HL-60 (cell line): ENCODE measurements at regions not wholly inside any gene's neighbourhood (a gene's known extent, or its start where the extent isn't known, plus 50 kb on each side); places are given as distances from the start of the nearest gene placed in this dataset.

ENCODE experiments used
- CTCF ChIP-seq: IDR thresholded peaks from one replicate; pipeline ENCODE4 v1.5.1; 2011; ENCODE audit warnings: low read length, control low read depth, inconsistent platforms; ENCODE audit not compliant: insufficient read depth
- SPI1 ChIP-seq: IDR thresholded peaks from 2 replicates; pipeline ENCODE4 v1.6.1; 2012; ENCODE audit warnings: low read depth, mild to moderate bottlenecking, borderline replicate concordance

- TF ChIP-seq CTCF (no peak), SPI1 (no peak)
Measured at GRCh38 chr4:23614284-23614892, 275.5 kb downstream of the PPARGC1A start.
